GM19043 (cell line): ENCODE measurements at regions not wholly inside any gene's neighbourhood (a gene's known extent, or its start where the extent isn't known, plus 50 kb on each side); places are given as distances from the start of the nearest gene placed in this dataset.
"Not testable (repeated sequence)": the region's sequence is repeated elsewhere in the genome, so short reads cannot be mapped to it uniquely, and the experiment has no call there.

Experiments used
- ATAC-seq: cut with Tn5 transposase; IDR thresholded peaks from one replicate; pipeline ENCODE4 v1.9.1; 2021; ENCODE audit warnings: low read depth; ENCODE audit not compliant: unreplicated experiment

- ATAC-seq, result no peak
Observed at GRCh38 chr1:82110366-82111254, 309.9 kb downstream of the ADGRL2 start.

- ATAC-seq, result no peak
Observed at GRCh38 chr1:82108843-82109242, 308.1 kb downstream of the ADGRL2 start.

GRCh38 chr1:82106672-82107071, 305.9 kb downstream of the ADGRL2 start:
- no peak for ATAC-seq

GRCh38 chr1:82099170-82099569, 298.4 kb downstream of the ADGRL2 start:
- no peak for ATAC-seq

GRCh38 chr1:82094136-82094535, 293.4 kb downstream of the ADGRL2 start:
- ATAC-seq, result no peak

- ATAC-seq, result no peak
Observed at GRCh38 chr1:82091729-82092128, 291.0 kb downstream of the ADGRL2 start.

DNA sequence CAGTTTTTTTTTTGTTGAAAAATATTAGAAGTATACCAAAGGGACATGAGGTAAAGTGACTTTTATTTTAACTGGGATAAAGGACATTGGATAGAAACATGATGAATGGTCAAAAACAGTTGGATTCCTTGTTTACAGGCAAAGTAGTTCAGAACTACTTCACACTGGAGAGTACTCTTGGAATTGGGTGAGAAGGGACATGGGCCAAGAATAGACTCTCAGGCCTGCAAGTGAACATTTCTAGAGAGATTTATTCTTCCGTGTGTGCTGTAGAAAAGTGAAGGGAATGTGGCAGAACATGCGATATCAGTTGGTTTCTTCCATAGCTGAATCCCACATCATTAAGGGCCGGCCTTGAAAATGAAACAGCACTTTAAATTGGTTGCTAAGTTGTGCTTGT, 290.5 kb downstream of the ADGRL2 start:
- ATAC-seq, result no peak

- ATAC-seq, result no peak
Observed at GRCh38 chr1:82090104-82090503, 289.4 kb downstream of the ADGRL2 start.

DNA sequence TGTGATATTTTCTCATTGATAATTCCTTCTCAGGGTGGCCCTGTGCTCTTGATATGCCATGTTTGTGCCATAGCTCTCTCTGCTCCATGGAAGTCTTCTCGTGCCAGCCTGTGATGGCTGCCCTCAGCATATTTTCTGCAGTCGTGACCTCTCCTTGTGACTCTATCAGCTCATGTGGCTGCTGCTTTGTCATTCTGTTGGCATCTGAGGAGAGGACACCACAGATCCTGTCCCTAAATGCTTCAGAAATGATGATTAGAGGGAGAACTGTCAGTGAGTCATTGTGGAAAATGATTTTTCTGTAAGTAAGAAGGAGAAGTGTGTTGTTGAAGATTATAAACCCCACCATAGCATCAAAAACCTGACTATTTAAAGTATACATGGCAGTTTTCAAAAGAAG, 286.0 kb downstream of the ADGRL2 start:
- no peak for ATAC-seq

GRCh38 chr1:82079607-82080006, 278.9 kb downstream of the ADGRL2 start:
- no peak for ATAC-seq

DNA sequence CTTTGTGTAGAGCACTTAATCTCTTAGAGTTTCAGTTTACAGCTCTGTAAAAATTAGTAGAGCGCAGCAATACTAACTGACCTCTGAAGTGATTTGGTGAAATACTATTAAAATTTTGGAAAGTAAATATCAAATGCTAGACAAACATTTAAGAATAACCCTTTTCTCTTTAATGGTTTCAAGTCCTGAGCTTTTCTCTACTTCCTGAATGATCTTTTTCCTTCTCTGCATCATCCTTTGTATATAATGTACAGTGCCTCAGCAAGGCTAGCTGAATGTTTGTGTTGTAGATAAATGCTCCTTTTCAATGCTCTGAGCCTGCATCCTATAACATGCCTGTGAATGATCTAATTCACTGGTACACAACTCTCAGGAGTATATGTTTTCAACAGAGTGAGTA, 272.9 kb downstream of the ADGRL2 start:
- no peak for ATAC-seq

GRCh38 chr1:82073071-82073470, 272.3 kb downstream of the ADGRL2 start:
- ATAC-seq, result no peak

- no peak for ATAC-seq
Observed at GRCh38 chr1:82065916-82066315, 265.2 kb downstream of the ADGRL2 start.

DNA sequence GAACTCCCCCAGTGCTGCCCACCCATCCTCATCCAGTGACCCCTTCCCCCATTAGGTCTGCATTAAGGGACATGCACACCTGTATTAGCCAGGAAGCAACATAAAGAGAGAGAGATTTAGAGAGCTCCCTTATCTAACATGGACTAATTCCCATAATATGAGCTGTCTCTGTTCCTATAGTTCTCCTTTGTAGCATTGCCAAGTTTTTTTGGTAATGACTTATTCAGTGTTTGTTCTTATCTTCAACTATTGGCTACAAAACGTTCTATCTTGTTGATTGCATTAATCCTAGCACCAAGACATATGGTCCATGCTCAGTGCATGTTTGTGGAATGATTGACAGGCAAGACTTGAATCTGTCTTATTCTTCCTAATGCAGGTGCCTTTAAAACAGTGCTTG, 264.0 kb downstream of the ADGRL2 start:
- ATAC-seq, result no peak

DNA sequence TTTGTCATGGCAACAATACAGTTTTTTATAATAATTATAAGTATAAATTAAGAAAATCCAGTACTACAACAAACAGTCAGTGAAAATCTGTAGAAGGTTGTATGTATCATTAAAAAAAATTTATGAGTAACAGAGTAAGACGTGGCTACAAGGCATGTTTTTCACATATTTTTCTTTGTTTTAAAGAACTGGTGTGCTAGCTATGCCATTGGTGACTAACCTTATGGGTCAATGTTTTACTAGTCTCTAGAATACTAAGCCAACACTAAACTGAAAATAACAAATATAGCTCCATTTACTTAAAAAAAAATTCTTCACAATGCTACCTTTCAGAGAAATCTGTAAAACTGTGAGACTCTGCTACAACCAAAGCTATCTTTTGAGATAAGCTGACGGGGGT, 261.5 kb downstream of the ADGRL2 start:
- ATAC-seq, result no peak

- ATAC-seq, result no peak
Observed at GRCh38 chr1:82059959-82060358, 259.2 kb downstream of the ADGRL2 start.

GRCh38 chr1:82057011-82057410, 256.3 kb downstream of the ADGRL2 start:
- ATAC-seq, result no peak

- not testable (repeated sequence) for ATAC-seq
Observed at GRCh38 chr1:82055375-82055774, 254.6 kb downstream of the ADGRL2 start.

DNA sequence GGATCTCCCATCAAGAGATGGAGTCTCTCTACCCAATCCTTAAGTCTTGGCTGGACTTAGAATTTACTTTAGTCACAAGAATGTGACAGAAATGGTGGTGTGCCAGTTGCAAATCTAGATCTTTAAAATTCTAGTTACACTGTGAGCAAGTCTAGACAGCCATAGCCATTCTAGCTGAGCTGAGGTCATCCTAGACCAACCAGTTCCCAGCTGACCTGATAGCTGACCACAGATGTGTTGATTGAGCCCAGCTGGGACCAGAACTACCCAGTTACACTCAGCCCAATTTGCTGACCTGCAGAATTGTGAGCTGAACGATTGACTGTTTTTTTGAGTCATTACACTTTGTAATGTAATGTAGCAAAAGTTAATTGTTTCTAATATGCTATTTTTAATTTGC, 251.8 kb downstream of the ADGRL2 start:
- ATAC-seq, result no peak

DNA sequence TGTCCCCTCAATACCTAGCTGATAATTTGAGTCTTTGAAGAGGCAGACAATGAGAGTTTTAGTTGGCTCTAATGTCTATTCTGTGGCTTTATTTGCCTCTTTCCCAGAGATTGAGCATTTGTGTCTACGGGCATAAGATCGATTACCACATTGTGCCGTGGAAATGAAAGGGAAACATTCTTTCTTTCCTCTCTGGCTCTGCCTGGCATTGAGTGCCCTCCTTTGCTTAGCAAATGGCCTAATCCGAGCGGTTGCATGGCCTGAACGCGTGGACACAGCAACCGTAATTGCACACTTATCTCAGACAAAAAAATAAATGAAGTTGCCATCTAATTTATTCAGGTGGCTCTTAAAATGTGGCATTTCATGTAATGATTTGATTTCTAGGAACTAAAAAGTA, 247.9 kb downstream of the ADGRL2 start:
- ATAC-seq, result no peak

DNA sequence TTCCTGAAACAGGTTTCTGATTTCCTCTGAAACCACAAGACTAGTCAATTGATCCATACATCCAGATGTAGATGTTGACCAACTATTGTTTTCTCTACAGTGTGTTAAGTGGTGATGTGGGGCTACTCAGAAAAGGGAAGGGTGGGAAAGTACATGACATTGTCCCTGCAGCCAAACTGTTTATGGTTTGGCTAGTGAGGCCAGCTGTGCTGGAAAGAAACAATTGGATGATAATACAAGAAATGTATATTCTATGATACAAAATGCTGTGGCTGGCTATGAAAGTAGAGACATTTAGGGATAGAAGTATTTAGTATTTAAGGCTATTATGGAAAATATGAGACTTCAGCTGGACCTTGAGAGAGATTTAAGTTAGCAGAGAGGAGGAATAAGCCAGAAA, 244.5 kb downstream of the ADGRL2 start:
- no peak for ATAC-seq

DNA sequence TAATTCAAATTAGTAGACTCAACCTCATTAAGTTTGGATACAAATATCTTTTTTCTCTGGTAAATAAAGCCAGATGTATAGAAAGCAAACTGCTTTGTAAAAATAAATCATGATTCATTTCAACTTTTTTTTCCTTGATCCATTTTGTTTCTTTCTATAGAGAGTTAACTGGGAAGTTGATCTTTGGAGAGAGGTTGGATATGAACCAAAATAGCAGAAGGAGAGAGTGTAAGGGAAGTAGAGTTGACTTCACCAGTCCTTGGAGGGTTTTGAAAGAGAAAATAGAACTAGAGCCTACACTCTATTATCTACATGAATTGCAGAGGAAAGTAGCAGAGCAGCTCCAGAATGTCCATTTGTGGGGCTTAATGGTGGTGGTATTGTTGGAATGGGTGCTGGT, 243.8 kb downstream of the ADGRL2 start:
- no peak for ATAC-seq

DNA sequence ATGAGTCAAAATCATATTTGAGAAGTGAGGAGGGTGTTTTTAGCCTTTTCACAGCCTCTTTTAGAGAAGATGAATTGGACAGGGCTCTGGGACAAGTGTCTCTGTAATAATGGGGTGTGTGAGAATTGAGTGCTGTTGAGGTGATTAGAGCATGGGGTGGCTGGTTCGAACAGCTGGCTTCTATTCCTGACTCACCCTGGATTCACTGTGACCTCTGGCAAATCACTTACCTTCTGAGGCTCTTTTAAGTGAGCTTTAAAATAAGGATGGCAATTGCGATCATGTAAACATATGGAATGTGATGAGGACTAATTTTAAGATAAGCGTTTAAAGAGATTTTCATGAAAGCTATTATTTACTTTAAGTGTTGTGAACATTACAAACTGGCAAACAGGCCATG, 243.4 kb downstream of the ADGRL2 start:
- ATAC-seq, result no peak
